ENCODE measurements at regions not wholly inside any gene's neighbourhood (a gene's known extent, or its start where the extent isn't known, plus 50 kb on each side); places are given as distances from the start of the nearest gene placed in this dataset.
"Not testable (repeated sequence)": the region's sequence is repeated elsewhere in the genome, so short reads cannot be mapped to it uniquely, and the experiment has no call there.

- not testable (repeated sequence) for FAIRE-seq; H3K27me3 Mint-ChIP-seq (ENCODE audit: low read depth, unreplicated experiment); H3K9me3 ChIP-seq (ENCODE audit: insufficient read depth, low read depth, low read length)
Measured at GRCh38 chrY:10958122-10958521, 1430.4 kb downstream of the TSPY10 start.

GRCh38 chrY:10973422-10973821, 1445.7 kb downstream of the TSPY10 start:
- H3K4me2 ChIP-seq (ENCODE audit: low read length) = no peak overlapping the region
- no peak overlapping the region for H3K27ac ChIP-seq (ENCODE audit: low read depth, low read length)
- H4K20me1 ChIP-seq (ENCODE audit: insufficient read depth, low read length) = no peaks in the 10 kb centered on the region
- DNase-seq (ENCODE audit: low read depth) = no peak
- peaks cover 52% of the 10 kb centered on the region for H3K9me3 Mint-ChIP-seq (ENCODE audit: unreplicated experiment)
- H3K9me3 ChIP-seq (ENCODE audit: insufficient read depth, low read depth, low read length) = peaks cover 9% of the 10 kb centered on the region
- H3K27me3 ChIP-seq (ENCODE audit: insufficient read depth, low read length) = no peaks in the 10 kb centered on the region
- H3K27ac Mint-ChIP-seq (ENCODE audit: unreplicated experiment) = no peak overlapping the region
- no peak overlapping the region for H3K4me3 Mint-ChIP-seq (ENCODE audit: unreplicated experiment)
- H3K27me3 Mint-ChIP-seq (ENCODE audit: low read depth, unreplicated experiment) = no peaks in the 10 kb centered on the region
- no peaks in the 10 kb centered on the region for H3K4me1 Mint-ChIP-seq (ENCODE audit: low read depth, unreplicated experiment)
- no peak overlapping the region for H3K9ac ChIP-seq (ENCODE audit: low read length)
- H3K4me1 ChIP-seq (ENCODE audit: insufficient read depth, low read length) = no peaks in the 10 kb centered on the region
- H3K79me2 ChIP-seq (ENCODE audit: insufficient read depth, low read length) = no peaks in the 10 kb centered on the region
- no peak for TF ChIP-seq EZH2 (IDR thresholded peaks at IDR 0.05; ENCODE audit: insufficient read depth, low read length)
- no peak for TF ChIP-seq CTCF (IDR thresholded peaks at IDR 0.05; ENCODE audit: insufficient read depth, low read depth, low read length)
- no peak for FAIRE-seq
- no peaks in the 10 kb centered on the region for H3K36me3 Mint-ChIP-seq (ENCODE audit: low read depth, unreplicated experiment)
- no peaks in the 10 kb centered on the region for H3K36me3 ChIP-seq (ENCODE audit: insufficient read depth, low read length)
- no peak overlapping the region for H2AFZ ChIP-seq (ENCODE audit: low read depth, low read length)
- H3K4me3 ChIP-seq (ENCODE audit: insufficient read depth, low read depth, low read length) = no peak overlapping the region

More at GRCh38 chrY:10958122-10958521, 1430.4 kb downstream of the TSPY10 start:
- H3K4me3 ChIP-seq (ENCODE audit: insufficient read depth, low read depth, low read length); H2AFZ ChIP-seq (ENCODE audit: low read depth, low read length); H3K4me2 ChIP-seq (ENCODE audit: low read length); H3K36me3 Mint-ChIP-seq (ENCODE audit: low read depth, unreplicated experiment); H3K27me3 ChIP-seq (ENCODE audit: insufficient read depth, low read length); H3K27ac ChIP-seq (ENCODE audit: low read depth, low read length); H3K4me3 Mint-ChIP-seq (ENCODE audit: unreplicated experiment); H4K20me1 ChIP-seq (ENCODE audit: insufficient read depth, low read length); H3K9ac ChIP-seq (ENCODE audit: low read length); H3K4me1 Mint-ChIP-seq (ENCODE audit: low read depth, unreplicated experiment); H3K79me2 ChIP-seq (ENCODE audit: insufficient read depth, low read length); H3K4me1 ChIP-seq (ENCODE audit: insufficient read depth, low read length); DNase-seq (ENCODE audit: low read depth); H3K27ac Mint-ChIP-seq (ENCODE audit: unreplicated experiment); H3K36me3 ChIP-seq (ENCODE audit: insufficient read depth, low read length): not testable (repeated sequence)
- H3K9me3 Mint-ChIP-seq (ENCODE audit: unreplicated experiment) = peaks cover 63% of the 10 kb centered on the region

GRCh38 chrY:10986655-10987054, 1459.0 kb downstream of the TSPY10 start:
- Mint-ChIP-seq H3K27ac (ENCODE audit: unreplicated experiment) (no peak overlapping the region), H3K4me3 (ENCODE audit: unreplicated experiment) (no peak overlapping the region), H3K36me3 (ENCODE audit: low read depth, unreplicated experiment) (no peaks in the 10 kb centered on the region), H3K9me3 (ENCODE audit: unreplicated experiment) (peaks cover 67% of the 10 kb centered on the region), H3K27me3 (ENCODE audit: low read depth, unreplicated experiment) (no peaks in the 10 kb centered on the region), H3K4me1 (ENCODE audit: low read depth, unreplicated experiment) (no peaks in the 10 kb centered on the region)
- H3K4me2 ChIP-seq (ENCODE audit: low read length) = no peak overlapping the region
- no peak overlapping the region for H2AFZ ChIP-seq (ENCODE audit: low read depth, low read length)
- no peak for FAIRE-seq
- no peak overlapping the region for H3K27ac ChIP-seq (ENCODE audit: low read depth, low read length)
- no peak for DNase-seq (ENCODE audit: low read depth)
- H3K4me3 ChIP-seq (ENCODE audit: insufficient read depth, low read depth, low read length) = no peak overlapping the region
- no peak for TF ChIP-seq CTCF (IDR thresholded peaks at IDR 0.05; ENCODE audit: insufficient read depth, low read depth, low read length)
- TF ChIP-seq EZH2 (IDR thresholded peaks at IDR 0.05; ENCODE audit: insufficient read depth, low read length) = no peak
- peaks cover 25% of the 10 kb centered on the region for H3K9me3 ChIP-seq (ENCODE audit: insufficient read depth, low read depth, low read length)
- H3K36me3 ChIP-seq (ENCODE audit: insufficient read depth, low read length) = no peaks in the 10 kb centered on the region
- no peak overlapping the region for H3K9ac ChIP-seq (ENCODE audit: low read length)
- no peaks in the 10 kb centered on the region for H3K4me1 ChIP-seq (ENCODE audit: insufficient read depth, low read length)
- H4K20me1 ChIP-seq (ENCODE audit: insufficient read depth, low read length) = no peaks in the 10 kb centered on the region
- no peaks in the 10 kb centered on the region for H3K27me3 ChIP-seq (ENCODE audit: insufficient read depth, low read length)
- H3K79me2 ChIP-seq (ENCODE audit: insufficient read depth, low read length) = no peaks in the 10 kb centered on the region
